SK-N-SH (cell line): ENCODE measurements at regions not wholly inside any gene's neighbourhood (a gene's known extent, or its start where the extent isn't known, plus 50 kb on each side); places are given as distances from the start of the nearest gene placed in this dataset.

ENCODE experiments used
- CTCF ChIP-seq: fragments of 200-600 bp; sonication (generic); IDR thresholded peaks from 2 replicates; pipeline ENCODE4 v1.6.1; 2017; ENCODE audit warnings: antibody characterized with exemption, mild to moderate bottlenecking, moderate library complexity
- POLR2AphosphoS5 ChIP-seq: IDR thresholded peaks from 2 replicates; pipeline ENCODE4 v1.6.1; 2012; ENCODE audit warnings: low read depth, low read length
- ZBTB33 ChIP-seq: IDR thresholded peaks from 2 replicates; pipeline ENCODE4 v1.4.0; 2012; ENCODE audit warnings: low read depth, borderline replicate concordance

GRCh38 chr2:204127238-204127637 is 190.7 kb downstream of the ICOS start:
- TF ChIP-seq CTCF, result no peak
- TF ChIP-seq POLR2AphosphoS5, result no peak
- no peak for TF ChIP-seq ZBTB33
